ENCODE measurements at regions not wholly inside any gene's neighbourhood (a gene's known extent, or its start where the extent isn't known, plus 50 kb on each side); places are given as distances from the start of the nearest gene placed in this dataset.

- Histone ChIP-seq H3K4me3 (no peak overlapping the region), H3K27ac (no peak overlapping the region), H3K4me1 (no peaks in the 10 kb centered on the region), H3K27me3 (no peaks in the 10 kb centered on the region), H3K36me3 (no peaks in the 10 kb centered on the region), H3K9me3 (no peaks in the 10 kb centered on the region)
- WGBS, 2 donors (ENCODE audit: low coverage in 1 of 2) = 75 to 86% methylated on average over 1 of the region's 1 CpG
- ATAC-seq = no peak
- TF ChIP-seq EP300 (IDR thresholded peaks at IDR 0.05) (no peak), POLR2AphosphoS5 (IDR thresholded peaks at IDR 0.05) (no peak)
These were observed 146.7 kb upstream of the KLF12 start for GRCh38 chr13:74280795-74281490.

- Histone ChIP-seq H3K36me3 (no peaks in the 10 kb centered on the region), H3K4me1 (no peaks in the 10 kb centered on the region), H3K27me3 (no peaks in the 10 kb centered on the region), H3K4me3 (no peak overlapping the region), H3K9me3 (no peaks in the 10 kb centered on the region), H3K27ac (no peak overlapping the region)
- no peak for TF ChIP-seq CTCF (IDR thresholded peaks at IDR 0.05)
- no peak for TF ChIP-seq EP300 (IDR thresholded peaks at IDR 0.05)
- TF ChIP-seq POLR2AphosphoS5 (IDR thresholded peaks at IDR 0.05) = no peak
- TF ChIP-seq POLR2A (IDR thresholded peaks at IDR 0.05) = no peak
- no peak for ATAC-seq
- WGBS, 2 donors (ENCODE audit: low coverage in 1 of 2) = 85 to 91% methylated on average over 3 of the region's 3 CpGs
These were observed 146.0 kb upstream of the KLF12 start for GRCh38 chr13:74280093-74280794.

- Histone ChIP-seq H3K27ac (no peak overlapping the region), H3K4me1 (no peaks in the 10 kb centered on the region), H3K4me3 (no peak overlapping the region), H3K9me3 (no peaks in the 10 kb centered on the region), H3K27me3 (no peaks in the 10 kb centered on the region), H3K36me3 (no peaks in the 10 kb centered on the region)
- 100% methylated on average over 2 of the region's 2 CpGs for whole genome bisulfite sequencing, 2 donors (ENCODE audit: low coverage in 1 of 2)
- ATAC-seq = no peak
- no peak for TF ChIP-seq POLR2A (IDR thresholded peaks at IDR 0.05)
- TF ChIP-seq POLR2AphosphoS5 (IDR thresholded peaks at IDR 0.05) = no peak
- TF ChIP-seq EP300 (IDR thresholded peaks at IDR 0.05) = no peak
- TF ChIP-seq CTCF (IDR thresholded peaks at IDR 0.05) = no peak
These were observed 144.7 kb upstream of the KLF12 start for GRCh38 chr13:74278901-74279300.

GRCh38 chr13:74274916-74275315 is 140.7 kb upstream of the KLF12 start:
- no peak for ATAC-seq
- Histone ChIP-seq H3K9me3 (peaks cover 0 to 12% (median 0%) of the 10 kb centered on the region in 3 donors), H3K4me1 (no peaks in the 10 kb centered on the region), H3K36me3 (no peaks in the 10 kb centered on the region), H3K27ac (no peak overlapping the region), H3K4me3 (no peak overlapping the region), H3K27me3 (no peaks in the 10 kb centered on the region)
- TF ChIP-seq POLR2AphosphoS5 (IDR thresholded peaks at IDR 0.05) (no peak), EP300 (IDR thresholded peaks at IDR 0.05) (no peak), POLR2A (IDR thresholded peaks at IDR 0.05) (no peak), CTCF (IDR thresholded peaks at IDR 0.05) (no peak)
- WGBS, 2 donors (ENCODE audit: low coverage in 1 of 2) = 56 to 88% methylated on average over 1 to 2 of the region's 2 CpGs

GRCh38 chr13:74273581-74273980 is 139.4 kb upstream of the KLF12 start:
- peaks cover 0 to 12% (median 0%) of the 10 kb centered on the region in 3 donors for H3K9me3 ChIP-seq
- H3K36me3 ChIP-seq = no peaks in the 10 kb centered on the region
- H3K27me3 ChIP-seq = no peaks in the 10 kb centered on the region
- WGBS, 2 donors (ENCODE audit: low coverage in 1 of 2) = 57 to 88% methylated on average over 1 of the region's 1 CpG
- no peaks in the 10 kb centered on the region for H3K4me1 ChIP-seq
- TF ChIP-seq CTCF (IDR thresholded peaks at IDR 0.05) (no peak), POLR2A (IDR thresholded peaks at IDR 0.05) (no peak), EP300 (IDR thresholded peaks at IDR 0.05) (no peak), POLR2AphosphoS5 (IDR thresholded peaks at IDR 0.05) (no peak)
- H3K4me3 ChIP-seq = no peak overlapping the region
- no peak overlapping the region for H3K27ac ChIP-seq
- ATAC-seq = no peak

Data from gastroesophageal sphincter (tissue), 4 donors.